Mesenchymal stem cell (in vitro differentiated cells and primary cell): ENCODE measurements at regions not wholly inside any gene's neighbourhood (a gene's known extent, or its start where the extent isn't known, plus 50 kb on each side); places are given as distances from the start of the nearest gene placed in this dataset.
"Not testable (repeated sequence)": the region's sequence is repeated elsewhere in the genome, so short reads cannot be mapped to it uniquely, and the experiment has no call there.

Experiments
- DNase-seq: peaks from one replicate; pipeline ENCODE4 v3.0.0-alpha.2; 2013
- H2AFZ ChIP-seq: one replicate; pipeline ENCODE4 v1.6.1; 2013; ENCODE audit warnings: low read depth, mild to moderate bottlenecking, control low read depth, inconsistent platforms, low read length, moderate library complexity
- H2AK5ac ChIP-seq: 2 replicates; pipeline ENCODE4 v1.6.1; 2013; ENCODE audit warnings: low read length, moderate library complexity, mild to moderate bottlenecking, inconsistent platforms; ENCODE audit not compliant: severe bottlenecking
- H2BK120ac ChIP-seq: one replicate; pipeline ENCODE4 v1.6.1; 2013; ENCODE audit warnings: low read depth, mild to moderate bottlenecking, inconsistent platforms, low read length, moderate library complexity
- H2BK12ac ChIP-seq, 2 experiments: one replicate each; pipeline ENCODE4 v1.6.1; 2013; ENCODE audit warnings: inconsistent platforms in 2 of 2, low read length in 2 of 2, mild to moderate bottlenecking in 2 of 2, moderate library complexity in 2 of 2, control low read depth in 1 of 2
- H2BK15ac ChIP-seq: one replicate; pipeline ENCODE4 v1.6.1; 2013; ENCODE audit warnings: mild to moderate bottlenecking, low read depth, inconsistent platforms; ENCODE audit not compliant: poor library complexity, severe bottlenecking
- H2BK5ac ChIP-seq: 2 replicates; pipeline ENCODE4 v1.6.1; 2013; ENCODE audit warnings: low read depth, mild to moderate bottlenecking, low read length, control low read depth, inconsistent platforms; ENCODE audit not compliant: poor library complexity, severe bottlenecking
- H3K14ac ChIP-seq, 2 experiments: one replicate each; pipeline ENCODE4 v1.6.1; 2013; ENCODE audit warnings: inconsistent platforms in 2 of 2, low read length in 2 of 2, control low read depth in 1 of 2, mild to moderate bottlenecking in 1 of 2, moderate library complexity in 1 of 2
- H3K18ac ChIP-seq, 2 experiments: one replicate each; pipeline ENCODE4 v1.6.1; 2013; ENCODE audit warnings: inconsistent platforms in 2 of 2, low read length in 2 of 2, control low read depth in 1 of 2, low read depth in 1 of 2, mild to moderate bottlenecking in 1 of 2
- H3K23ac ChIP-seq, 2 experiments: one replicate each; pipeline ENCODE4 v1.6.1; 2013; ENCODE audit warnings: inconsistent platforms in 2 of 2, low read length in 2 of 2, mild to moderate bottlenecking in 2 of 2, moderate library complexity in 2 of 2, control low read depth in 1 of 2
- H3K27ac ChIP-seq: 2 replicates; pipeline ENCODE4 v1.5.1; 2013; ENCODE audit warnings: mild to moderate bottlenecking, moderate library complexity, low read length, control low read depth, inconsistent platforms; ENCODE audit not compliant: poor library complexity, severe bottlenecking
- H3K27me3 ChIP-seq, 2 experiments: 2 replicates each; pipeline versions ENCODE4 v1.6.1 to v1.7.0; 2013; ENCODE audit warnings: low read length in 2 of 2, mild to moderate bottlenecking in 2 of 2, moderate library complexity in 2 of 2, control low read depth in 1 of 2, inconsistent platforms in 1 of 2; ENCODE audit not compliant: control insufficient read depth in 1 of 2, insufficient read depth in 1 of 2
- H3K36me3 ChIP-seq, 2 experiments: 2 replicates each; pipeline versions ENCODE4 v1.6.1 to v1.7.0; 2013; ENCODE audit warnings: low read length in 2 of 2, control low read depth in 1 of 2, inconsistent platforms in 1 of 2, low read depth in 1 of 2, mild to moderate bottlenecking in 1 of 2; ENCODE audit not compliant: insufficient read depth in 2 of 2, control insufficient read depth in 1 of 2
- H3K4ac ChIP-seq, 2 experiments: one replicate each; pipeline ENCODE4 v1.6.1; 2013; ENCODE audit warnings: inconsistent platforms in 2 of 2, low read length in 2 of 2, mild to moderate bottlenecking in 2 of 2, moderate library complexity in 2 of 2, control low read depth in 1 of 2, low read depth in 1 of 2
- H3K4me1 ChIP-seq: 2 replicates; pipeline ENCODE4 v1.6.1; 2013; ENCODE audit warnings: low read depth, low read length, control low read depth; ENCODE audit not compliant: control insufficient read depth, insufficient read depth
- H3K4me2 ChIP-seq: 2 replicates; pipeline ENCODE4 v1.6.1; 2013; ENCODE audit warnings: low read length, mild to moderate bottlenecking, inconsistent platforms; ENCODE audit not compliant: poor library complexity, severe bottlenecking
- H3K4me3 ChIP-seq, 2 experiments: 2 replicates each; pipeline versions ENCODE4 v1.5.1 to v1.7.0; 2013; ENCODE audit warnings: low read length in 2 of 2, mild to moderate bottlenecking in 2 of 2, control low read depth in 1 of 2, low read depth in 1 of 2; ENCODE audit not compliant: insufficient read depth in 1 of 2
- H3K79me1 ChIP-seq: replicated peaks from 2 replicates; pipeline ENCODE4 v1.6.1; 2013; ENCODE audit warnings: mild to moderate bottlenecking, control low read depth, low read length, inconsistent platforms; ENCODE audit not compliant: poor library complexity, severe bottlenecking
- H3K9ac ChIP-seq: 2 replicates; pipeline ENCODE4 v1.7.0; 2013; ENCODE audit warnings: mild to moderate bottlenecking, low read length, moderate library complexity
- H3K9me3 ChIP-seq: 2 replicates; pipeline ENCODE4 v1.7.0; 2013; ENCODE audit warnings: mild to moderate bottlenecking, low read length; ENCODE audit not compliant: control insufficient read depth
- H4K8ac ChIP-seq: one replicate; pipeline ENCODE4 v1.6.1; 2013; ENCODE audit warnings: inconsistent platforms, mild to moderate bottlenecking, low read length, moderate library complexity
- H4K91ac ChIP-seq: one replicate; pipeline ENCODE4 v1.6.1; 2013; ENCODE audit warnings: mild to moderate bottlenecking, low read length, inconsistent platforms
- WGBS: methylation state at CpG from one replicate; pipeline ENCODE4 v1.1.7; 2013; ENCODE audit warnings: mixed read lengths; 5-methylcytosine and 5-hydroxymethylcytosine counted together

- no peak overlapping the region for H3K4me3 ChIP-seq
- H3K36me3 ChIP-seq = no peaks in the 10 kb centered on the region
- DNase-seq = no peak
- H2AK5ac ChIP-seq = no peak overlapping the region
- no peaks in the 10 kb centered on the region for H3K4me1 ChIP-seq
- no peak overlapping the region for H3K18ac ChIP-seq
- H2BK12ac ChIP-seq = no peak overlapping the region
- no peak overlapping the region for H2BK15ac ChIP-seq
- no peaks in the 10 kb centered on the region for H3K79me1 ChIP-seq
- no peak overlapping the region for H3K4me2 ChIP-seq
- no peak overlapping the region for H3K23ac ChIP-seq
- H4K8ac ChIP-seq = no peak overlapping the region
- no peaks in the 10 kb centered on the region for H3K9me3 ChIP-seq
- no peak overlapping the region for H3K4ac ChIP-seq
- no peak overlapping the region for H3K27ac ChIP-seq
- H2BK5ac ChIP-seq = no peak overlapping the region
- H2BK120ac ChIP-seq = no peak overlapping the region
- H3K9ac ChIP-seq = no peak overlapping the region
- H4K91ac ChIP-seq = no peak overlapping the region
- H2AFZ ChIP-seq = no peak overlapping the region
- H3K27me3 ChIP-seq = no peaks in the 10 kb centered on the region
- H3K14ac ChIP-seq = no peak overlapping the region
These were observed 251.0 kb upstream of the UBASH3B start for GRCh38 chr11:122404571-122404970.

- not testable (repeated sequence) for H2AK5ac ChIP-seq, H3K9me3 ChIP-seq, H3K36me3 ChIP-seq, H2AFZ ChIP-seq, DNase-seq, H3K79me1 ChIP-seq, H4K8ac ChIP-seq, H3K23ac ChIP-seq, H3K14ac ChIP-seq, H4K91ac ChIP-seq, H3K18ac ChIP-seq, H2BK120ac ChIP-seq, H3K27me3 ChIP-seq, H3K9ac ChIP-seq, H3K4me2 ChIP-seq, H3K4ac ChIP-seq, H2BK15ac ChIP-seq, H3K4me1 ChIP-seq, H3K27ac ChIP-seq, H3K4me3 ChIP-seq, H2BK5ac ChIP-seq, H2BK12ac ChIP-seq
- WGBS = 85% methylated on average over 5 of the region's 5 CpGs
These were observed 253.9 kb upstream of the UBASH3B start for GRCh38 chr11:122401581-122401980.

- no peaks in the 10 kb centered on the region for H3K9me3 ChIP-seq
- H3K4me3 ChIP-seq = no peak overlapping the region
- no peaks in the 10 kb centered on the region for H3K4me1 ChIP-seq
- no peak overlapping the region for H4K91ac ChIP-seq
- no peaks in the 10 kb centered on the region for H3K36me3 ChIP-seq
- H3K23ac ChIP-seq = no peak overlapping the region
- H3K4me2 ChIP-seq = no peak overlapping the region
- no peak overlapping the region for H4K8ac ChIP-seq
- H3K18ac ChIP-seq = no peak overlapping the region
- no peak overlapping the region for H2AFZ ChIP-seq
- H2AK5ac ChIP-seq = no peak overlapping the region
- H2BK15ac ChIP-seq = no peak overlapping the region
- H3K4ac ChIP-seq = no peak overlapping the region
- H2BK5ac ChIP-seq = no peak overlapping the region
- H2BK12ac ChIP-seq = no peak overlapping the region
- H3K27me3 ChIP-seq = no peaks in the 10 kb centered on the region
- no peak for DNase-seq
- no peak overlapping the region for H3K14ac ChIP-seq
- no peak overlapping the region for H3K27ac ChIP-seq
- no peaks in the 10 kb centered on the region for H3K79me1 ChIP-seq
- 55% methylated on average over 1 of the region's 2 CpGs for WGBS
- no peak overlapping the region for H3K9ac ChIP-seq
- no peak overlapping the region for H2BK120ac ChIP-seq
These were observed 256.1 kb upstream of the UBASH3B start for GRCh38 chr11:122399375-122399774.

- Histone ChIP-seq H2AK5ac (no peak overlapping the region), H3K27me3 (no peaks in the 10 kb centered on the region), H2BK12ac (no peak overlapping the region), H3K9ac (no peak overlapping the region), H4K8ac (no peak overlapping the region), H3K27ac (no peak overlapping the region), H3K4ac (no peak overlapping the region), H3K79me1 (no peaks in the 10 kb centered on the region), H3K4me3 (no peak overlapping the region), H2AFZ (no peak overlapping the region), H3K4me1 (no peaks in the 10 kb centered on the region), H2BK15ac (no peak overlapping the region), H2BK5ac (no peak overlapping the region), H3K9me3 (no peaks in the 10 kb centered on the region), H3K36me3 (no peaks in the 10 kb centered on the region), H3K23ac (no peak overlapping the region), H2BK120ac (no peak overlapping the region), H3K4me2 (no peak overlapping the region), H4K91ac (no peak overlapping the region), H3K18ac (no peak overlapping the region), H3K14ac (no peak overlapping the region)
- DNase-seq = no peak
- 100% methylated on average over 2 of the region's 2 CpGs for WGBS
These were observed 256.7 kb upstream of the UBASH3B start for GRCh38 chr11:122398851-122399250.
